ENCODE measurements at regions not wholly inside any gene's neighbourhood (a gene's known extent, or its start where the extent isn't known, plus 50 kb on each side); places are given as distances from the start of the nearest gene placed in this dataset.

GRCh38 chr6:122082370-122082769 is 317.1 kb upstream of the HSF2 start:
- TF ChIP-seq GATA1 (IDR thresholded peaks at IDR 0.05; ENCODE audit: low read depth, low read length), result no peak
- no peak for DNase-seq

- no peak for TF ChIP-seq POLR2A (IDR thresholded peaks at IDR 0.05; ENCODE audit: low read length)
- TF ChIP-seq GATA1 (IDR thresholded peaks at IDR 0.05; ENCODE audit: low read depth, low read length), result no peak
- no peak for DNase-seq
Measured at GRCh38 chr6:122092366-122092765, 307.1 kb upstream of the HSF2 start.

- DNase-seq, result no peak
- TF ChIP-seq POLR2A (IDR thresholded peaks at IDR 0.05; ENCODE audit: low read length), result no peak
- no peak for TF ChIP-seq GATA1 (IDR thresholded peaks at IDR 0.05; ENCODE audit: low read depth, low read length)
Measured at GRCh38 chr6:122098201-122098678, 301.2 kb upstream of the HSF2 start.

GRCh38 chr6:122102026-122102425 is 297.4 kb upstream of the HSF2 start:
- no peak for TF ChIP-seq GATA1 (IDR thresholded peaks at IDR 0.05; ENCODE audit: low read depth, low read length)
- TF ChIP-seq POLR2A (IDR thresholded peaks at IDR 0.05; ENCODE audit: low read length), result no peak
- DNase-seq, result no peak

GRCh38 chr6:122107256-122107852 is 292.1 kb upstream of the HSF2 start:
- TF ChIP-seq GATA1 (IDR thresholded peaks at IDR 0.05; ENCODE audit: low read depth, low read length), result no peak
- no peak for TF ChIP-seq POLR2A (IDR thresholded peaks at IDR 0.05; ENCODE audit: low read length)
- no peak for DNase-seq

- no peak for TF ChIP-seq GATA1 (IDR thresholded peaks at IDR 0.05; ENCODE audit: low read depth, low read length)
- TF ChIP-seq POLR2A (IDR thresholded peaks at IDR 0.05; ENCODE audit: low read length), result no peak
- no peak for DNase-seq
Measured at GRCh38 chr6:122109075-122109474, 290.4 kb upstream of the HSF2 start.

- TF ChIP-seq POLR2A (IDR thresholded peaks at IDR 0.05; ENCODE audit: low read length), result no peak
- no peak for TF ChIP-seq GATA1 (IDR thresholded peaks at IDR 0.05; ENCODE audit: low read depth, low read length)
- no peak for DNase-seq
Measured at GRCh38 chr6:122114717-122115116, 284.7 kb upstream of the HSF2 start.

GRCh38 chr6:122116119-122116834 is 283.2 kb upstream of the HSF2 start:
- no peak for DNase-seq
- TF ChIP-seq POLR2A (IDR thresholded peaks at IDR 0.05; ENCODE audit: low read length) (no peak), GATA1 (IDR thresholded peaks at IDR 0.05; ENCODE audit: low read depth, low read length) (no peak)

- no peak for DNase-seq
- TF ChIP-seq GATA1 (IDR thresholded peaks at IDR 0.05; ENCODE audit: low read depth, low read length) (no peak), POLR2A (IDR thresholded peaks at IDR 0.05; ENCODE audit: low read length) (no peak)
Measured at GRCh38 chr6:122116835-122117627, 282.4 kb upstream of the HSF2 start.

- no peak for DNase-seq
- TF ChIP-seq GATA1 (IDR thresholded peaks at IDR 0.05; ENCODE audit: low read depth, low read length) (no peak), POLR2A (IDR thresholded peaks at IDR 0.05; ENCODE audit: low read length) (no peak)
Measured at GRCh38 chr6:122118945-122119506, 280.4 kb upstream of the HSF2 start.

- TF ChIP-seq GATA1 (IDR thresholded peaks at IDR 0.05; ENCODE audit: low read depth, low read length), result no peak
- TF ChIP-seq POLR2A (IDR thresholded peaks at IDR 0.05; ENCODE audit: low read length), result no peak
Measured at GRCh38 chr6:122122202-122122601, 277.2 kb upstream of the HSF2 start.

GRCh38 chr6:122122686-122123085 is 276.8 kb upstream of the HSF2 start:
- no peak for DNase-seq
- no peak for TF ChIP-seq POLR2A (IDR thresholded peaks at IDR 0.05; ENCODE audit: low read length)
- no peak for TF ChIP-seq GATA1 (IDR thresholded peaks at IDR 0.05; ENCODE audit: low read depth, low read length)

More at GRCh38 chr6:122122202-122122601, 277.2 kb upstream of the HSF2 start:
- DNase-seq, result no peak

- no peak for DNase-seq
- TF ChIP-seq GATA1 (IDR thresholded peaks at IDR 0.05; ENCODE audit: low read depth, low read length) (no peak), POLR2A (IDR thresholded peaks at IDR 0.05; ENCODE audit: low read length) (no peak)
Measured at GRCh38 chr6:122124908-122125307, 274.5 kb upstream of the HSF2 start.

- TF ChIP-seq POLR2A (IDR thresholded peaks at IDR 0.05; ENCODE audit: low read length) (no peak), GATA1 (IDR thresholded peaks at IDR 0.05; ENCODE audit: low read depth, low read length) (no peak)
- no peak for DNase-seq
Measured at GRCh38 chr6:122126894-122127293, 272.6 kb upstream of the HSF2 start.

Data from erythroblast (primary cell).